IMR-90 (cell line): ENCODE measurements at regions not wholly inside any gene's neighbourhood (a gene's known extent, or its start where the extent isn't known, plus 50 kb on each side); places are given as distances from the start of the nearest gene placed in this dataset.

Experiments used
- ATAC-seq: fragments of 200-7000 bp; cut with Tn5 transposase; 2 replicates; pipeline ENCODE4 v1.9.1; 2020; ENCODE audit warnings: low read depth, mild to moderate bottlenecking, moderate library complexity
- BruUV-seq: library from RNA; stranded (reverse); fragments of 400-500 nt; replicated peaks from 2 replicates; lab custom pipeline; 2021; lab: Mats Ljungman, UMichigan
- CTCF ChIA-PET: fragments of 300-600 bp; formaldehyde crosslinking; extraction: SDS; loops from one replicate; lab custom pipeline; 2021; ENCODE audit warnings: antibody characterized with exemption; lab: Yijun Ruan, JAX
- POLR2A ChIA-PET: fragments of 300-600 bp; sonication (Branson Sonifier 250); formaldehyde crosslinking; loops from one replicate; lab custom pipeline; 2022; ENCODE audit warnings: antibody characterized with exemption; ENCODE audit not compliant: unreplicated experiment; lab: Charles Lee
- DNase-seq: peaks from one replicate; pipeline ENCODE4 v3.0.0; 2013
- H2AFZ ChIP-seq: replicated peaks from 2 replicates; pipeline ENCODE3; 2013; ENCODE audit warnings: low read length, mild to moderate bottlenecking; ENCODE audit not compliant: poor library complexity
- H2AK5ac ChIP-seq: 2 replicates; pipeline ENCODE4 v1.6.1; 2013; ENCODE audit warnings: low read depth, low read length, inconsistent platforms
- H2AK9ac ChIP-seq: replicated peaks from 2 replicates; pipeline ENCODE3; 2013; ENCODE audit warnings: mild to moderate bottlenecking, low read depth, low read length, moderate library complexity; ENCODE audit not compliant: poor library complexity
- H2BK120ac ChIP-seq: 2 replicates; pipeline ENCODE4 v1.6.1; 2013; ENCODE audit warnings: low read depth, low read length, inconsistent platforms
- H2BK15ac ChIP-seq: 3 replicates; pipeline ENCODE4 v1.6.1; 2013; ENCODE audit warnings: low read depth, low read length, inconsistent platforms
- H2BK20ac ChIP-seq: 2 replicates; pipeline ENCODE4 v1.6.1; 2013; ENCODE audit warnings: low read depth, mild to moderate bottlenecking, inconsistent platforms, low read length, moderate library complexity
- H2BK5ac ChIP-seq: 2 replicates; pipeline ENCODE4 v1.6.1; 2013; ENCODE audit warnings: mild to moderate bottlenecking, low read depth, low read length, inconsistent platforms; ENCODE audit not compliant: poor library complexity, severe bottlenecking
- H3K14ac ChIP-seq: replicated peaks from 2 replicates; pipeline ENCODE4 v1.6.1; 2013; ENCODE audit warnings: low read depth, low read length, inconsistent platforms
- H3K18ac ChIP-seq: 2 replicates; pipeline ENCODE4 v1.6.1; 2013; ENCODE audit warnings: low read depth, low read length, control low read depth
- H3K23ac ChIP-seq: 2 replicates; pipeline ENCODE4 v1.6.1; 2013; ENCODE audit warnings: low read depth, low read length, inconsistent platforms
- H3K27ac ChIP-seq: 2 replicates; pipeline ENCODE4 v1.5.1; 2013; ENCODE audit warnings: mild to moderate bottlenecking, control low read depth, low read length; ENCODE audit not compliant: insufficient read depth
- H3K27me3 ChIP-seq: 2 replicates; pipeline ENCODE4 v1.6.1; 2013; ENCODE audit warnings: low read length; ENCODE audit not compliant: control insufficient read depth, insufficient read depth
- H3K36me3 ChIP-seq: 2 replicates; pipeline ENCODE4 v1.6.1; 2013; ENCODE audit warnings: low read length, mixed read lengths; ENCODE audit not compliant: control insufficient read depth, insufficient read depth
- H3K4ac ChIP-seq: 2 replicates; pipeline ENCODE4 v1.6.1; 2013; ENCODE audit warnings: low read depth, low read length, inconsistent platforms
- H3K4me1 ChIP-seq: 2 replicates; pipeline ENCODE4 v1.6.1; 2013; ENCODE audit warnings: low read length, mixed read lengths; ENCODE audit not compliant: control insufficient read depth, insufficient read depth
- H3K4me2 ChIP-seq: 2 replicates; pipeline ENCODE4 v1.6.1; 2013; ENCODE audit warnings: low read depth, mild to moderate bottlenecking, control low read depth, low read length, moderate library complexity
- H3K4me3 ChIP-seq: 2 replicates; pipeline ENCODE4 v1.5.1; 2013; ENCODE audit warnings: low read depth, mild to moderate bottlenecking, control low read depth, low read length, moderate library complexity; ENCODE audit not compliant: insufficient read depth
- H3K56ac ChIP-seq: 2 replicates; pipeline ENCODE4 v1.6.1; 2013; ENCODE audit warnings: low read length, inconsistent platforms; ENCODE audit not compliant: insufficient read depth; ENCODE audit errors: extremely low read depth
- H3K79me1 ChIP-seq, 2 experiments: 2 replicates each; pipeline ENCODE4 v1.6.1; 2013; ENCODE audit warnings: low read length in 2 of 2, inconsistent platforms in 1 of 2, low read depth in 1 of 2
- H3K9ac ChIP-seq: 2 replicates; pipeline ENCODE4 v1.6.1; 2013; ENCODE audit warnings: low read depth, low read length, control low read depth
- H3K9me1 ChIP-seq: 2 replicates; pipeline ENCODE4 v1.6.1; 2013; ENCODE audit warnings: low read length, inconsistent platforms; ENCODE audit not compliant: insufficient read depth
- H3K9me3 ChIP-seq: 2 replicates; pipeline ENCODE4 v1.6.1; 2013; ENCODE audit warnings: low read length; ENCODE audit not compliant: control insufficient read depth, insufficient read depth
- H4K20me1 ChIP-seq: 2 replicates; pipeline ENCODE4 v1.6.1; 2013; ENCODE audit warnings: low read length, inconsistent platforms; ENCODE audit not compliant: insufficient read depth
- H4K5ac ChIP-seq: 2 replicates; pipeline ENCODE4 v1.6.1; 2013; ENCODE audit warnings: mild to moderate bottlenecking, low read depth, low read length, control low read depth
- H4K8ac ChIP-seq, 2 experiments: 2 replicates each; pipeline ENCODE4 v1.6.1; 2013; ENCODE audit warnings: low read depth in 2 of 2, low read length in 2 of 2, control low read depth in 1 of 2, inconsistent platforms in 1 of 2
- H4K91ac ChIP-seq: 2 replicates; pipeline ENCODE4 v1.6.1; 2013; ENCODE audit warnings: low read depth, low read length, inconsistent platforms; ENCODE audit not compliant: insufficient read depth
- MAZ ChIP-seq: IDR thresholded peaks from 2 replicates; pipeline ENCODE4 v1.6.1; 2012; ENCODE audit warnings: low read depth, mild to moderate bottlenecking, low read length, improper control_type of control experiment, moderate library complexity, borderline replicate concordance
- RAD21 ChIP-seq: IDR thresholded peaks from 2 replicates; pipeline ENCODE4 v1.6.1; 2012; ENCODE audit warnings: low read length, improper control_type of control experiment
- RCOR1 ChIP-seq: IDR thresholded peaks from 2 replicates; pipeline ENCODE4 v1.6.1; 2012; ENCODE audit warnings: mild to moderate bottlenecking, low read length, improper control_type of control experiment; ENCODE audit not compliant: insufficient replicate concordance
- dilution Hi-C: fragments of 300-500 bp; cut with HindIII; formaldehyde crosslinking; loops from one replicate; pipeline ENCODE4 v1.14.3; 2018; ENCODE audit warnings: low sequenced_read_pairs; ENCODE audit not compliant: unreplicated experiment
- in situ Hi-C: fragments of 300-500 bp; cut with MboI; formaldehyde crosslinking; loops from 3 replicates; pipeline ENCODE4 v1.14.3; 2019; ENCODE audit warnings: low sequenced_read_pairs, inconsistent platforms, mixed read lengths
- intact Hi-C: fragments of 100-400 bp; cut with micrococcal nuclease; formaldehyde crosslinking; loops from 2 replicates; pipeline ENCODE4 v1.10.0; 2022
- TF ChIP-seq, protein P1 (sequence below): conservative IDR thresholded peaks from 2 replicates; pipeline ENCODE4 v1.5.1; 2012; ENCODE audit warnings: mild to moderate bottlenecking, low read depth, low read length, improper control_type of control experiment
- TF ChIP-seq, protein P2 (sequence below): fragments of 150-350 bp; IDR thresholded peaks from 2 replicates; pipeline ENCODE4 v1.6.1; 2016; ENCODE audit warnings: low read depth, mild to moderate bottlenecking, low read length, moderate library complexity, borderline replicate concordance

GRCh38 chr5:39998518-39998917, 573.7 kb upstream of the DAB2 start:
- no peak overlapping the region for H3K23ac ChIP-seq
- no peak overlapping the region for H2AFZ ChIP-seq
- BruUV-seq = no TSS peak
- no peak overlapping the region for H3K56ac ChIP-seq
- H4K20me1 ChIP-seq = no peaks in the 10 kb centered on the region
- H3K14ac ChIP-seq = no peak overlapping the region
- no peak overlapping the region for H4K8ac ChIP-seq
- no peak overlapping the region for H3K18ac ChIP-seq
- no peaks in the 10 kb centered on the region for H3K36me3 ChIP-seq
- TF ChIP-seq MAZ (no peak), RCOR1 (no peak), RAD21 (no peak)
- TF ChIP-seq, protein P1, sequence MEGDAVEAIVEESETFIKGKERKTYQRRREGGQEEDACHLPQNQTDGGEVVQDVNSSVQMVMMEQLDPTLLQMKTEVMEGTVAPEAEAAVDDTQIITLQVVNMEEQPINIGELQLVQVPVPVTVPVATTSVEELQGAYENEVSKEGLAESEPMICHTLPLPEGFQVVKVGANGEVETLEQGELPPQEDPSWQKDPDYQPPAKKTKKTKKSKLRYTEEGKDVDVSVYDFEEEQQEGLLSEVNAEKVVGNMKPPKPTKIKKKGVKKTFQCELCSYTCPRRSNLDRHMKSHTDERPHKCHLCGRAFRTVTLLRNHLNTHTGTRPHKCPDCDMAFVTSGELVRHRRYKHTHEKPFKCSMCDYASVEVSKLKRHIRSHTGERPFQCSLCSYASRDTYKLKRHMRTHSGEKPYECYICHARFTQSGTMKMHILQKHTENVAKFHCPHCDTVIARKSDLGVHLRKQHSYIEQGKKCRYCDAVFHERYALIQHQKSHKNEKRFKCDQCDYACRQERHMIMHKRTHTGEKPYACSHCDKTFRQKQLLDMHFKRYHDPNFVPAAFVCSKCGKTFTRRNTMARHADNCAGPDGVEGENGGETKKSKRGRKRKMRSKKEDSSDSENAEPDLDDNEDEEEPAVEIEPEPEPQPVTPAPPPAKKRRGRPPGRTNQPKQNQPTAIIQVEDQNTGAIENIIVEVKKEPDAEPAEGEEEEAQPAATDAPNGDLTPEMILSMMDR = no peak
- TF ChIP-seq, protein P2, sequence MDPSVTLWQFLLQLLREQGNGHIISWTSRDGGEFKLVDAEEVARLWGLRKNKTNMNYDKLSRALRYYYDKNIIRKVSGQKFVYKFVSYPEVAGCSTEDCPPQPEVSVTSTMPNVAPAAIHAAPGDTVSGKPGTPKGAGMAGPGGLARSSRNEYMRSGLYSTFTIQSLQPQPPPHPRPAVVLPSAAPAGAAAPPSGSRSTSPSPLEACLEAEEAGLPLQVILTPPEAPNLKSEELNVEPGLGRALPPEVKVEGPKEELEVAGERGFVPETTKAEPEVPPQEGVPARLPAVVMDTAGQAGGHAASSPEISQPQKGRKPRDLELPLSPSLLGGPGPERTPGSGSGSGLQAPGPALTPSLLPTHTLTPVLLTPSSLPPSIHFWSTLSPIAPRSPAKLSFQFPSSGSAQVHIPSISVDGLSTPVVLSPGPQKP = no peak
- H2BK120ac ChIP-seq = no peak overlapping the region
- no peak overlapping the region for H2BK20ac ChIP-seq
- no peak overlapping the region for H2BK5ac ChIP-seq
- DNase-seq (no peak), ATAC-seq (no peak)
- intact Hi-C loops = no loop called here
- H4K91ac ChIP-seq = no peak overlapping the region
- H4K5ac ChIP-seq = no peak overlapping the region
- no peak overlapping the region for H3K4me3 ChIP-seq
- H3K27ac ChIP-seq = no peak overlapping the region
- H3K9ac ChIP-seq = no peak overlapping the region
- dilution Hi-C loops = no loop called here
- in situ Hi-C loops = no loop called here
- H3K4ac ChIP-seq = no peak overlapping the region
- H3K79me1 ChIP-seq = no peaks in the 10 kb centered on the region
- ChIA-PET CTCF (interaction anchor here (0.9 kb wide), 1 partner anchor 20 kb away, joined by 3 read pairs; no protein-coding TSS in a partner anchor), POLR2A (no interaction called here)
- no peak overlapping the region for H3K4me2 ChIP-seq
- no peak overlapping the region for H2AK5ac ChIP-seq
- H3K9me3 ChIP-seq = no peaks in the 10 kb centered on the region
- no peaks in the 10 kb centered on the region for H3K9me1 ChIP-seq
- no peaks in the 10 kb centered on the region; the same call in 1 of the 2 replicates for H3K27me3 ChIP-seq
- no peak overlapping the region for H2AK9ac ChIP-seq
- H3K4me1 ChIP-seq = no peaks in the 10 kb centered on the region
- H2BK15ac ChIP-seq = no peak overlapping the region
